Esophagus muscularis mucosa (tissue), 4 donors: ENCODE measurements at regions not wholly inside any gene's neighbourhood (a gene's known extent, or its start where the extent isn't known, plus 50 kb on each side); places are given as distances from the start of the nearest gene placed in this dataset.

Experiments used
- EP300 ChIP-seq: sonication (generic); formaldehyde crosslinking; IDR thresholded peaks from one replicate; pipeline ENCODE4 v1.6.1; 2017; ENCODE audit warnings: antibody characterized with exemption
- POLR2A ChIP-seq: fragments of 450-650 bp; IDR thresholded peaks from one replicate; pipeline ENCODE4 v1.6.1; 2017; ENCODE audit warnings: antibody characterized with exemption, moderate library complexity, mild to moderate bottlenecking, low read depth
- POLR2AphosphoS5 ChIP-seq, 2 donors: sonication (generic); formaldehyde crosslinking; IDR thresholded peaks; one replicate each; pipeline ENCODE4 v1.6.1; 2017; ENCODE audit warnings: antibody characterized with exemption in 2 of 2
- TF ChIP-seq, protein P1 (sequence below), 3 experiments: fragments of 200-600 bp in 2 of 3; fragments of 450-650 bp in 1 of 3; sonication (generic) in 2 of 3; IDR thresholded peaks; one replicate each; pipeline ENCODE4 v1.5.1; 2017 to 2019; ENCODE audit warnings: antibody characterized with exemption in 3 of 3, mild to moderate bottlenecking in 2 of 3, moderate library complexity in 1 of 3

DNA sequence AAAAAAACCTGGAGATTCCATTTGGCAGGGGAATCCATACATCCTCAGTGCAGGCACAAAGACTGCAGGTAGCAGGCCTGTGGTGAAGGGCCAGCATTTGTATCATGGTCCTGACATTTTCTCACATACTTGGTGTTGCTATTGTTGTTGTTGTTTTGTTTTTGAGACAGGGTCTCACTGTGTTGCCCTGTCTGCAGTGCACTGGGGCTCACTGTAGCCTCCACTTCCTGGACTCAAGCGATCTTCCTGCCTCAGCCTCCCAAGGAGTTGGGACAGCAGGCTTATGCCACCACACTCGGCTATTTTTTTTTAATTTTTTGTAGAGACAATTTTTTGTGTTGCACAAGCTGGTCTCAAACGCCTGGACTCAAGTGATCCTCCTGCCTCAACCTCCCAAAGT is 140.8 kb upstream of the ZNF644 start:
- TF ChIP-seq, protein P1, sequence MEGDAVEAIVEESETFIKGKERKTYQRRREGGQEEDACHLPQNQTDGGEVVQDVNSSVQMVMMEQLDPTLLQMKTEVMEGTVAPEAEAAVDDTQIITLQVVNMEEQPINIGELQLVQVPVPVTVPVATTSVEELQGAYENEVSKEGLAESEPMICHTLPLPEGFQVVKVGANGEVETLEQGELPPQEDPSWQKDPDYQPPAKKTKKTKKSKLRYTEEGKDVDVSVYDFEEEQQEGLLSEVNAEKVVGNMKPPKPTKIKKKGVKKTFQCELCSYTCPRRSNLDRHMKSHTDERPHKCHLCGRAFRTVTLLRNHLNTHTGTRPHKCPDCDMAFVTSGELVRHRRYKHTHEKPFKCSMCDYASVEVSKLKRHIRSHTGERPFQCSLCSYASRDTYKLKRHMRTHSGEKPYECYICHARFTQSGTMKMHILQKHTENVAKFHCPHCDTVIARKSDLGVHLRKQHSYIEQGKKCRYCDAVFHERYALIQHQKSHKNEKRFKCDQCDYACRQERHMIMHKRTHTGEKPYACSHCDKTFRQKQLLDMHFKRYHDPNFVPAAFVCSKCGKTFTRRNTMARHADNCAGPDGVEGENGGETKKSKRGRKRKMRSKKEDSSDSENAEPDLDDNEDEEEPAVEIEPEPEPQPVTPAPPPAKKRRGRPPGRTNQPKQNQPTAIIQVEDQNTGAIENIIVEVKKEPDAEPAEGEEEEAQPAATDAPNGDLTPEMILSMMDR (IDR thresholded peaks at IDR 0.05): no peak
- TF ChIP-seq POLR2A (no peak), POLR2AphosphoS5 (IDR thresholded peaks at IDR 0.05) (no peak), EP300 (no peak)
